Right lobe of liver (tissue), 6 donors: ENCODE measurements at regions not wholly inside any gene's neighbourhood (a gene's known extent, or its start where the extent isn't known, plus 50 kb on each side); places are given as distances from the start of the nearest gene placed in this dataset.

Source experiments
- ATAC-seq, 4 donors: fragments of 200-7000 bp; cut with Tn5 transposase; one replicate each; pipeline ENCODE4 v1.9.1; 2020; ENCODE audit warnings: mild to moderate bottlenecking in 4 of 4, moderate library complexity in 4 of 4
- DNase-seq, 3 donors: peaks; one replicate each; pipeline ENCODE4 v3.0.0-alpha.2; 2020
- H3K27ac ChIP-seq, 3 donors: fragments of 200-600 bp; one replicate each; pipeline ENCODE4 v1.8.0; 2022
- H3K27me3 ChIP-seq, 2 donors: fragments of 200-600 bp; one replicate each; pipeline ENCODE4 v1.8.0; 2022
- H3K36me3 ChIP-seq, 4 donors: fragments of 200-600 bp; sonication (generic) in 1 of 4; one replicate each; pipeline versions ENCODE4 v1.5.1 to v1.8.0; 2017 to 2022; ENCODE audit warnings: control low read depth in 1 of 4
- H3K4me1 ChIP-seq, 4 donors: fragments of 200-600 bp; sonication (generic) in 1 of 4; one replicate each; pipeline versions ENCODE4 v1.5.1 to v1.8.0; 2017 to 2022; ENCODE audit warnings: control low read depth in 1 of 4
- H3K4me3 ChIP-seq, 3 donors: fragments of 200-600 bp; one replicate each; pipeline ENCODE4 v1.8.0; 2022
- H3K9me3 ChIP-seq, 4 donors: fragments of 200-600 bp; sonication (generic) in 1 of 4; one replicate each; pipeline versions ENCODE4 v1.5.1 to v1.8.0; 2017 to 2022; ENCODE audit warnings: control low read depth in 1 of 4
- CTCF ChIP-seq, 4 donors: fragments of 200-600 bp in 3 of 4; fragments of 450-650 bp in 1 of 4; IDR thresholded peaks; one replicate each; pipeline versions ENCODE4 v1.5.1 to v1.8.0; 2016 to 2022; ENCODE audit warnings: antibody characterized with exemption in 4 of 4, mild to moderate bottlenecking in 2 of 4
- POLR2A ChIP-seq: fragments of 450-650 bp; IDR thresholded peaks from one replicate; pipeline ENCODE4 v1.6.1; 2017; ENCODE audit warnings: antibody characterized with exemption, mild to moderate bottlenecking
- WGBS: methylation state at CpG from one replicate; pipeline ENCODE4 v1.1.6; 2018; ENCODE audit warnings: low coverage, low lambda C conversion rate; ENCODE audit not compliant: insufficient coverage; ENCODE audit errors: missing lambda C conversion rate; 5-methylcytosine and 5-hydroxymethylcytosine counted together
- intact Hi-C, 2 donors: fragments of 100-400 bp; cut with DNase I; formaldehyde crosslinking; loops; one replicate each; pipeline versions ENCODE4 v1.11.2 to v1.14.1; 2022
- donor health status: DM: no; HTN: yes; CAD: no.
- donor health status: DM: no; HTN: no; CAD: no.
- donor health status: DM: no; HTN: no; CAD: no.
- donor health status: DM: no; HTN: yes; CAD: no.
- donor health status: DM: no; HTN: yes; CAD: no.

- no peaks in the 10 kb centered on the region for H3K36me3 ChIP-seq
- no peak for DNase-seq
- TF ChIP-seq POLR2A (no peak), CTCF (IDR thresholded peaks at IDR 0.05) (no peak)
- ATAC-seq = peak in 2 of 4 donors; percentile 28 to 36
- 67% methylated on average over 3 of the region's 3 CpGs for WGBS
- no peak overlapping the region for H3K4me3 ChIP-seq
- intact Hi-C loops = no loop called here
- no peaks in the 10 kb centered on the region for H3K4me1 ChIP-seq
- no peak overlapping the region for H3K27ac ChIP-seq
- no peaks in the 10 kb centered on the region for H3K27me3 ChIP-seq
- H3K9me3 ChIP-seq = no peaks in the 10 kb centered on the region
Observed at GRCh38 chr1:87642581-87643221, 314.0 kb downstream of the LMO4 start.

- Histone ChIP-seq H3K27ac (no peak overlapping the region), H3K27me3 (no peaks in the 10 kb centered on the region), H3K36me3 (no peaks in the 10 kb centered on the region), H3K9me3 (no peaks in the 10 kb centered on the region), H3K4me1 (no peaks in the 10 kb centered on the region), H3K4me3 (no peak overlapping the region)
- TF ChIP-seq POLR2A (no peak), CTCF (IDR thresholded peaks at IDR 0.05) (no peak)
- DNase-seq (no peak), ATAC-seq (no peak)
- intact Hi-C loops = no loop called here
Observed at GRCh38 chr1:87644033-87644578, 315.4 kb downstream of the LMO4 start.

GRCh38 chr1:87644579-87645190 is 316.0 kb downstream of the LMO4 start:
- WGBS = 64% methylated on average over 6 of the region's 7 CpGs
- ATAC-seq = no peak
- DNase-seq = no peak
- TF ChIP-seq CTCF (IDR thresholded peaks at IDR 0.05) = no peak
- TF ChIP-seq POLR2A = no peak
- H3K4me3 ChIP-seq = no peak overlapping the region
- no peaks in the 10 kb centered on the region for H3K4me1 ChIP-seq
- H3K27ac ChIP-seq = no peak overlapping the region
- H3K36me3 ChIP-seq = no peaks in the 10 kb centered on the region
- no peaks in the 10 kb centered on the region for H3K27me3 ChIP-seq
- intact Hi-C loops = no loop called here
- no peaks in the 10 kb centered on the region for H3K9me3 ChIP-seq

- no peak for TF ChIP-seq CTCF (IDR thresholded peaks at IDR 0.05)
- no peak for TF ChIP-seq POLR2A
Observed at GRCh38 chr1:87647430-87648177, 318.9 kb downstream of the LMO4 start.

More at GRCh38 chr1:87647430-87648177, 318.9 kb downstream of the LMO4 start:
- Histone ChIP-seq H3K4me3 (no peak overlapping the region), H3K4me1 (no peaks in the 10 kb centered on the region), H3K36me3 (no peaks in the 10 kb centered on the region), H3K27me3 (no peaks in the 10 kb centered on the region), H3K9me3 (no peaks in the 10 kb centered on the region), H3K27ac (no peak overlapping the region)
- no peak for ATAC-seq
- DNase-seq = no peak
- intact Hi-C loops = no loop called here
- WGBS = 89% methylated on average over 6 of the region's 6 CpGs
